Neural crest cell (in vitro differentiated cells): ENCODE measurements at regions not wholly inside any gene's neighbourhood (a gene's known extent, or its start where the extent isn't known, plus 50 kb on each side); places are given as distances from the start of the nearest gene placed in this dataset.

Experiments used
- DNase-seq: peaks from one replicate; pipeline ENCODE4 v3.0.0; 2021; ENCODE audit warnings: low read depth, mixed read lengths, low spot score
- H3K27ac Mint-ChIP-seq: one replicate; pipeline ENCODE4 v1.8.0; 2021; ENCODE audit warnings: mild to moderate bottlenecking, mixed read lengths; ENCODE audit not compliant: unreplicated experiment
- H3K27me3 Mint-ChIP-seq: 2 replicates; pipeline ENCODE4 v1.8.0; 2021; ENCODE audit warnings: low read depth, mild to moderate bottlenecking, mixed read lengths
- H3K36me3 Mint-ChIP-seq: 2 replicates; pipeline ENCODE4 v1.8.0; 2021; ENCODE audit warnings: low read depth, mild to moderate bottlenecking, mixed read lengths
- H3K4me1 Mint-ChIP-seq: 2 replicates; pipeline ENCODE4 v1.8.0; 2021; ENCODE audit warnings: mixed read lengths
- H3K4me3 Mint-ChIP-seq: one replicate; pipeline ENCODE4 v1.8.0; 2021; ENCODE audit warnings: mild to moderate bottlenecking, mixed read lengths
- H3K9me3 Mint-ChIP-seq: 2 replicates; pipeline ENCODE4 v1.8.0; 2021; ENCODE audit warnings: mixed read lengths
- CTCF ChIP-seq: fragments of 200-600 bp; sonication (generic); conservative IDR thresholded peaks from 2 replicates; pipeline ENCODE4 v1.5.0; 2021; ENCODE audit warnings: antibody characterized with exemption, mild to moderate bottlenecking

GRCh38 chr4:104722467-104722866, 227.8 kb upstream of the CXXC4 start:
- no peak for DNase-seq
- Mint-ChIP-seq H3K9me3 (peaks cover 3% of the 10 kb centered on the region), H3K4me3 (no peak overlapping the region), H3K27ac (no peak overlapping the region), H3K36me3 (no peaks in the 10 kb centered on the region), H3K4me1 (no peaks in the 10 kb centered on the region), H3K27me3 (no peaks in the 10 kb centered on the region)
- no peak for TF ChIP-seq CTCF

GRCh38 chr4:104726002-104726401, 231.3 kb upstream of the CXXC4 start:
- Mint-ChIP-seq H3K4me1 (no peaks in the 10 kb centered on the region), H3K36me3 (no peaks in the 10 kb centered on the region), H3K4me3 (no peak overlapping the region), H3K27ac (no peak overlapping the region), H3K27me3 (no peaks in the 10 kb centered on the region), H3K9me3 (peaks cover 3% of the 10 kb centered on the region)
- TF ChIP-seq CTCF = no peak
- DNase-seq = no peak

GRCh38 chr4:104727643-104728042, 232.9 kb upstream of the CXXC4 start:
- no peak for TF ChIP-seq CTCF
- DNase-seq = no peak
- Mint-ChIP-seq H3K4me1 (no peaks in the 10 kb centered on the region), H3K4me3 (no peak overlapping the region), H3K36me3 (no peaks in the 10 kb centered on the region), H3K27me3 (no peaks in the 10 kb centered on the region), H3K9me3 (peaks cover 3% of the 10 kb centered on the region), H3K27ac (no peak overlapping the region)

GRCh38 chr4:104728380-104729122, 233.9 kb upstream of the CXXC4 start:
- Mint-ChIP-seq H3K27me3 (no peaks in the 10 kb centered on the region), H3K4me1 (no peaks in the 10 kb centered on the region), H3K36me3 (no peaks in the 10 kb centered on the region), H3K9me3 (peaks cover 3% of the 10 kb centered on the region), H3K4me3 (no peak overlapping the region), H3K27ac (no peak overlapping the region)
- DNase-seq = no peak
- no peak for TF ChIP-seq CTCF

- Mint-ChIP-seq H3K4me3 (no peak overlapping the region), H3K4me1 (peaks cover 3% of the 10 kb centered on the region), H3K27ac (no peak overlapping the region), H3K36me3 (no peaks in the 10 kb centered on the region), H3K27me3 (no peaks in the 10 kb centered on the region), H3K9me3 (no peaks in the 10 kb centered on the region)
- TF ChIP-seq CTCF = no peak
- no peak for DNase-seq
Measured at GRCh38 chr4:104732766-104733165, 238.1 kb upstream of the CXXC4 start.
